Naive thymus-derived CD4-positive, alpha-beta T cell (primary cell): ENCODE measurements at regions not wholly inside any gene's neighbourhood (a gene's known extent, or its start where the extent isn't known, plus 50 kb on each side); places are given as distances from the start of the nearest gene placed in this dataset.

Experiments used
- ATAC-seq: fragments of 150-1000 bp; cut with Tn5 transposase; 2 replicates; pipeline ENCODE4 v1.10.0; 2021; ENCODE audit warnings: mild to moderate bottlenecking, moderate library complexity
- CTCF ChIA-PET: fragments of 350-600 bp; sonication (Branson Sonifier 250); formaldehyde crosslinking; loops from one replicate; lab custom pipeline; 2021; ENCODE audit warnings: antibody characterized with exemption; lab: Charles Lee
- POLR2A ChIA-PET: fragments of 350-600 bp; sonication (Branson Sonifier 250); formaldehyde crosslinking; loops from one replicate; lab custom pipeline; 2021; ENCODE audit warnings: antibody characterized with exemption, inconsistent platforms; lab: Charles Lee
- DNase-seq, 9 donors: peaks; one replicate each; pipeline versions ENCODE4 v3.0.0 to v3.0.0-alpha.2; 2020 to 2022; ENCODE audit warnings: mixed read lengths in 1 of 9
- H3K27ac ChIP-seq: one replicate; pipeline ENCODE4 v1.7.0; 2013; ENCODE audit warnings: mild to moderate bottlenecking, low read depth, low read length, moderate library complexity
- H3K27me3 ChIP-seq, 2 donors: one replicate each; pipeline ENCODE4 v1.7.0; 2013; ENCODE audit warnings: low read length in 2 of 2, mild to moderate bottlenecking in 2 of 2, moderate library complexity in 2 of 2; ENCODE audit not compliant: control insufficient read depth in 2 of 2, insufficient read depth in 2 of 2
- H3K36me3 ChIP-seq, 3 experiments: 1 replicate in 2 of 3; 2 replicates in 1 of 3; pipeline ENCODE4 v1.7.0; 2013; ENCODE audit warnings: low read length in 3 of 3, mild to moderate bottlenecking in 3 of 3, moderate library complexity in 1 of 3; ENCODE audit not compliant: insufficient read depth in 3 of 3, control insufficient read depth in 2 of 3
- H3K4me1 ChIP-seq, 2 donors: one replicate each; pipeline ENCODE4 v1.7.0; 2013; ENCODE audit warnings: low read length in 2 of 2, mild to moderate bottlenecking in 2 of 2, moderate library complexity in 1 of 2; ENCODE audit not compliant: control insufficient read depth in 2 of 2, insufficient read depth in 2 of 2
- H3K4me3 ChIP-seq: 2 replicates; pipeline ENCODE4 v1.7.0; 2013; ENCODE audit warnings: mild to moderate bottlenecking, low read length
- H3K9me3 ChIP-seq, 3 experiments: 1 replicate in 2 of 3; 2 replicates in 1 of 3; pipeline ENCODE4 v1.7.0; 2013; ENCODE audit warnings: low read length in 3 of 3; ENCODE audit not compliant: control insufficient read depth in 2 of 3
- H3K27ac Mint-ChIP-seq, 9 donors: one replicate each; pipeline ENCODE4 v1.8.0; 2020 to 2022; ENCODE audit warnings: mixed read lengths in 9 of 9, mild to moderate bottlenecking in 8 of 9, moderate library complexity in 5 of 9, inconsistent platforms in 2 of 9
- H3K27me3 Mint-ChIP-seq, 5 donors: one replicate each; pipeline ENCODE4 v1.8.0; 2021 to 2022; ENCODE audit warnings: mixed read lengths in 5 of 5, mild to moderate bottlenecking in 1 of 5
- H3K36me3 Mint-ChIP-seq, 5 donors: one replicate each; pipeline ENCODE4 v1.8.0; 2020 to 2022; ENCODE audit warnings: mixed read lengths in 5 of 5, mild to moderate bottlenecking in 3 of 5, inconsistent platforms in 1 of 5
- H3K4me1 Mint-ChIP-seq, 7 donors: one replicate each; pipeline ENCODE4 v1.8.0; 2020 to 2022; ENCODE audit warnings: mixed read lengths in 7 of 7, mild to moderate bottlenecking in 3 of 7, inconsistent platforms in 1 of 7
- H3K4me3 Mint-ChIP-seq, 10 donors: one replicate each; pipeline ENCODE4 v1.8.0; 2020 to 2022; ENCODE audit warnings: mild to moderate bottlenecking in 10 of 10, mixed read lengths in 10 of 10, moderate library complexity in 6 of 10, inconsistent platforms in 2 of 10
- H3K9me3 Mint-ChIP-seq, 11 donors: one replicate each; pipeline ENCODE4 v1.8.0; 2020 to 2022; ENCODE audit warnings: mixed read lengths in 11 of 11, mild to moderate bottlenecking in 4 of 11, inconsistent platforms in 1 of 11, moderate library complexity in 1 of 11
- intact Hi-C, 2 donors: fragments of 100-400 bp; cut with micrococcal nuclease; formaldehyde crosslinking; loops; one replicate each; pipeline ENCODE4 v1.15.1; 2023

GRCh38 chr5:128904805-128905567 lies 60.3 kb upstream of the SLC27A6 start:
- Mint-ChIP-seq H3K27me3 (peaks cover 0 to 10% (median 7%) of the 10 kb centered on the region in 5 donors), H3K36me3 (no peaks in the 10 kb centered on the region), H3K27ac (no peak overlapping the region), H3K9me3 (no peaks in the 10 kb centered on the region), H3K4me1 (no peaks in the 10 kb centered on the region), H3K4me3 (no peak overlapping the region)
- H3K9me3 ChIP-seq: no peaks in the 10 kb centered on the region
- no peak overlapping the region for H3K27ac ChIP-seq
- no peaks in the 10 kb centered on the region for H3K27me3 ChIP-seq
- H3K4me3 ChIP-seq: no peak overlapping the region
- ChIA-PET POLR2A (no interaction called here), CTCF (interaction anchor here (0.6 to 1.0 kb wide), 3 partner anchors 8 to 948 kb away, joined by 3 read pairs; no protein-coding TSS in a partner anchor)
- ATAC-seq: no peak
- no peaks in the 10 kb centered on the region for H3K36me3 ChIP-seq
- no peak for DNase-seq
- intact Hi-C loops: loop anchor here (1.0 to 10.0 kb wide), 6 partner anchors 189 to 1340 kb away; partner anchors contain the start of gene ISOC1 (in 1 of the 2)
- no peaks in the 10 kb centered on the region for H3K4me1 ChIP-seq

GRCh38 chr5:128905568-128906110 lies 59.6 kb upstream of the SLC27A6 start:
- Mint-ChIP-seq H3K27me3 (peaks cover 0 to 9% (median 6%) of the 10 kb centered on the region in 5 donors), H3K9me3 (no peaks in the 10 kb centered on the region), H3K4me1 (no peaks in the 10 kb centered on the region), H3K4me3 (no peak overlapping the region), H3K36me3 (no peaks in the 10 kb centered on the region), H3K27ac (no peak overlapping the region)
- CTCF ChIA-PET: interaction anchor here (0.6 to 1.3 kb wide), 7 partner anchors 8 to 948 kb away, joined by 3 to 7 read pairs (median 3); no protein-coding TSS in a partner anchor
- ATAC-seq: peak; percentile 76
- H3K4me1 ChIP-seq: no peaks in the 10 kb centered on the region
- no peak overlapping the region for H3K27ac ChIP-seq
- no peaks in the 10 kb centered on the region for H3K9me3 ChIP-seq
- no peaks in the 10 kb centered on the region for H3K36me3 ChIP-seq
- POLR2A ChIA-PET: no interaction called here
- no peaks in the 10 kb centered on the region for H3K27me3 ChIP-seq
- intact Hi-C loops: loop anchor here (1.0 to 10.0 kb wide), 6 partner anchors 189 to 1341 kb away; partner anchors contain the start of gene ISOC1 (in 1 of the 2)
- H3K4me3 ChIP-seq: no peak overlapping the region
- peak in 7 of 9 donors; percentile 3 to 47 (median 42) for DNase-seq

- Mint-ChIP-seq H3K27ac (no peak overlapping the region), H3K4me3 (no peak overlapping the region), H3K9me3 (no peaks in the 10 kb centered on the region), H3K36me3 (no peaks in the 10 kb centered on the region), H3K27me3 (peaks cover 0 to 18% (median 9%) of the 10 kb centered on the region in 5 donors), H3K4me1 (no peaks in the 10 kb centered on the region)
- ChIA-PET CTCF (no interaction called here), POLR2A (no interaction called here)
- Histone ChIP-seq H3K9me3 (no peaks in the 10 kb centered on the region), H3K27ac (no peak overlapping the region), H3K4me3 (no peak overlapping the region), H3K27me3 (no peaks in the 10 kb centered on the region), H3K4me1 (no peaks in the 10 kb centered on the region), H3K36me3 (no peaks in the 10 kb centered on the region)
- DNase-seq (no peak), ATAC-seq (no peak)
- intact Hi-C loops: no loop called here
Observed at GRCh38 chr5:128913551-128913950, 51.7 kb upstream of the SLC27A6 start.
